SW 1271 (cell line): ENCODE measurements at regions not wholly inside any gene's neighbourhood (a gene's known extent, or its start where the extent isn't known, plus 50 kb on each side); places are given as distances from the start of the nearest gene placed in this dataset.

Source experiments
- DNase-seq, 2 experiments: peaks; one replicate each; lab custom pipeline; 2025; lab: John Stamatoyannopoulos, UW

- DNase-seq: no peak
These were observed 93.6 kb upstream of the ZNF507 start for GRCh38 chr19:32251634-32252332.

GRCh38 chr19:32252333-32252669, 93.1 kb upstream of the ZNF507 start:
- no peak for DNase-seq

GRCh38 chr19:32253683-32254508, 91.5 kb upstream of the ZNF507 start:
- no peak for DNase-seq

- no peak for DNase-seq
These were observed 90.9 kb upstream of the ZNF507 start for GRCh38 chr19:32254509-32254890.

GRCh38 chr19:32255536-32256295, 89.7 kb upstream of the ZNF507 start:
- DNase-seq: no peak

- DNase-seq: no peak
These were observed 89.0 kb upstream of the ZNF507 start for GRCh38 chr19:32256341-32256975.

GRCh38 chr19:32257326-32258073, 87.9 kb upstream of the ZNF507 start:
- DNase-seq: no peak

- DNase-seq: no peak
These were observed 87.2 kb upstream of the ZNF507 start for GRCh38 chr19:32258167-32258566.

GRCh38 chr19:32264568-32264967, 80.8 kb upstream of the ZNF507 start:
- DNase-seq: no peak

- no peak for DNase-seq
These were observed 79.4 kb upstream of the ZNF507 start for GRCh38 chr19:32265995-32266394.

GRCh38 chr19:32266460-32266859, 79.0 kb upstream of the ZNF507 start:
- no peak for DNase-seq

- no peak for DNase-seq
These were observed 77.0 kb upstream of the ZNF507 start for GRCh38 chr19:32268381-32268780.

GRCh38 chr19:32269831-32270230, 75.6 kb upstream of the ZNF507 start:
- DNase-seq: no peak

- no peak for DNase-seq
These were observed 71.9 kb upstream of the ZNF507 start for GRCh38 chr19:32273483-32273882.

GRCh38 chr19:32287086-32287485, 58.3 kb upstream of the ZNF507 start:
- no peak for DNase-seq

GRCh38 chr19:32287811-32288227, 57.6 kb upstream of the ZNF507 start:
- DNase-seq: peak in 1 of 2 experiments; percentile 8

- DNase-seq: no peak
These were observed 55.7 kb upstream of the ZNF507 start for GRCh38 chr19:32289566-32290210.

- DNase-seq: no peak
These were observed 53.5 kb upstream of the ZNF507 start for GRCh38 chr19:32291876-32292275.

GRCh38 chr19:32294871-32295438, 50.5 kb upstream of the ZNF507 start:
- DNase-seq: no peak
